GM19455 (cell line): ENCODE measurements at regions not wholly inside any gene's neighbourhood (a gene's known extent, or its start where the extent isn't known, plus 50 kb on each side); places are given as distances from the start of the nearest gene placed in this dataset.

Experiments
- ATAC-seq: cut with Tn5 transposase; IDR thresholded peaks from one replicate; pipeline ENCODE4 v1.9.1; 2021; ENCODE audit not compliant: unreplicated experiment

DNA sequence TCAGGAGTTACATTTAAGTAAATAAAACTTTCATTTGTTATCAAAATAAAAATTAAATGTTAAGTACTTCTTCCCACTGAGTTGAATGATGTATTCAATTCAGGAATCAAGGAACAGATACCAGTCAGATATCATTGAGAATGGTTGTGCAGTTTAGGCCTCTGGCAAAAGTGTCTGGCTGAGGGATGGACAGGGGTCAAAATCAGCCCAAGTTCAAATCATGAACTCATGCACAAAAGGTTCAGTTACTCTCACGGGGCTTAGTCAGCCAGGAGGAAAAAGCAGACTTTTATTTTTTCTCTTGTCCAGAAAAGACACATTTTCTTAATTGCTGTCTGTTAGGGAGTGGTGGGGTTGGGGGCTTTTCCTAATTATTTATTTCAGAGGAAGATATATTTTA is 166.3 kb downstream of the RASSF9 start:
- no peak for ATAC-seq

GRCh38 chr12:85672436-85672835 is 163.8 kb downstream of the RASSF9 start:
- no peak for ATAC-seq

GRCh38 chr12:85673921-85674420 is 162.2 kb downstream of the RASSF9 start:
- ATAC-seq, result no peak

GRCh38 chr12:85676816-85677749 is 159.1 kb downstream of the RASSF9 start:
- no peak for ATAC-seq

- ATAC-seq, result no peak
Observed at GRCh38 chr12:85679296-85679695, 156.9 kb downstream of the RASSF9 start.

DNA sequence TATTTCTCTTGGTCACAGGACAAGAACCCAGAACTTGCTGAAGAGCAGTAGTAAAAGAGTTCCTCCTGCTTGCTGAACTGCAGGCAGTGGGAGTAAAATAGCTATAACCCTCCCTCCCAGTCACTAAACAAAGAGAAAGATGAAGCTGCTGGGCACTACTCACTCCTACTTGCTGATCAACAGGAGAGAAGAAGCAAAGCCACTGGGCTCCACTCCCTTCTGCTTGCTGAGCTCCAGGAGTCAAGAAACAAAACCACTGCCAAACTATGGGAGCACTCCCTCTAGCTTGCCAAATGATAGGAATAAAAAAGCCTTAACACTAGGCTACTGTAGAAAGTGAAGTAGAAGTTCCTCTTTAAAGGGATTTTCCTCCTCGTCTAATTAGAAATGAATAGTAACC is 155.3 kb downstream of the RASSF9 start:
- ATAC-seq, result no peak

DNA sequence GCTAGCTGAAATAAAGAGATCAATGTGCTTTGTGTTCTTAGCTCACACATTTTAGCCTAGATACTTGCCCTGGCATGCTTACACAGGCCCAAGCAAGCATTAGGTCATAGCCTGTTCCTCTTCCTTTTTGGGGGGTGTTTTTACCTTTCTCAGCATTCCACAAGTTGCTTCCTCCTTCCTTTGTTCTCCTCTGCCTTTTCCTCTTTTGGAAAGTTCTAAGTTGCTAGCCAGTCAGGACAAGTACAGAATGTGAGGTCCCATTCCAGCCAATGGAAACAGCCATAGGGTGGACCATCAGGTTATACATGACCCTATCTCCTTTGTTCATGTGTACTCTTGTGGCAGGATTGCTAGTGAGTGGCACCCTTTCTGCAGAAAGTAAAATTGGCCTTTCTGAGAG is 154.9 kb downstream of the RASSF9 start:
- ATAC-seq, result no peak

DNA sequence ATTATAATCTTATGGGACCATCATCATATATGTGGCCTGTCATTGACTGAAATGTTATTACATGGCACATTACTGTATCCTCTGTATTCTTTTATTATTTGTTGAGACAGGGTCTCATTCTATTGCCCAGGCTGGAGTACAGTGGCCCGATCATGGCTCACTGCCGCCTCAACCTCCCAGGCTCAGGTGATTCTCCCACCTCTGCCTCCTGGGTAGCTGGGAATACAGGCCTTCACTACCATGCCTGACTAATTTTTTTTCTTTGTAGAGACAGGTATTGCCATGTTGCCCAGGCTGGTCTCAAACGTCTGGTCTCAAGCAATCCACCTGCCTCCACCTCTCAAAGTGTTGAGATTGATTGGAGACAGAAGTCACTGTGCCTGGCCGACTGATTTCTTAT is 153.2 kb downstream of the RASSF9 start:
- no peak for ATAC-seq

GRCh38 chr12:85688837-85689236 is 147.4 kb downstream of the RASSF9 start:
- no peak for ATAC-seq

DNA sequence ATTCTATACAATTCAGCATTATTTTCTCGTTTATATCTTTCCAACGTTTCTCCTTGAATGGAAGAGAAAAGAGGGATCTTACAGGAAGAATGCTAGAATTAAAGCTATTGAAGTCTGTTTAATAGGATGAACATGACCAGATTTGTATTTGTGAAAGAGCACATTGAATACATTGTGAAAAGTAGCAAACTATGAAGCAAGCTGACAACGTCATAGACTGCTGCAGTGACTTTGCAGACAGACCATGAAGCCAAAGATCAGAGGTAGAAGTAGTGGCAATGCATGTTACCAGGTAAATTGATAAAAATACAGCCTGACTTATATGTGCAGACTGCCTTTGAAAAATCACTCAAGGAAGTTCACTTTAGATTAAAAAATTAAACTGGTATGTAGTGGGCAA is 146.1 kb downstream of the RASSF9 start:
- no peak for ATAC-seq

- ATAC-seq, result no peak
Observed at GRCh38 chr12:85693093-85693665, 143.0 kb downstream of the RASSF9 start.

DNA sequence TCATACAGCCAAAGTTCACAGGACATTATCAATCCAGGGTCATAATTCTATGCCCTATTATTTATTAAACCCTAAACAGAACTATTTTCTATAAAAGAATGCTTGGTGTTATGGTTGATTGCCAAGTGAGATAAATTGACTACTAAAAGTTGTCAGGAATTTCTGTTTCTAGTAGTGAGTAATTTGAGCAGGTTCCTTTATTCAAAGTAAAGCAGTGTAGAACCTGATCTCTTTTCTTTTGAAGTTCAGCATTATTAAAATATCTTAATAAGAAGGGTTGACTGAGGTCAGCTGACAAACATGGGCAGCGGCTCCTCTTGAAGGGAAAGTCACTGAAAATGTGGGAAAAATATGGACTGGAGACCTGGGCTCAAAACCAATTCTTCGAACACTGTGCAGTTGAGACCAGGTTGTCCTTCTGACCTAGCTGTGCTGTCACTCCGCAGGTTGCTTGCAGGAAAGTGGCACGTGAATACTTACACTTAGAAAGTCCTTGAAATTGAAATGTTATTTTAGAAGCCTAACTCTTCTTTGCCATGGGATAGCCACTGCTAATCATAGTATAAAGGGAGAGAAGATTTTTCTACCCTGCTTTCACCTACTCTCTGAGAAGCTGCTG is 141.0 kb downstream of the RASSF9 start:
- no peak for ATAC-seq

- ATAC-seq, result no peak
Observed at GRCh38 chr12:85697003-85697402, 139.2 kb downstream of the RASSF9 start.

- ATAC-seq, result no peak
Observed at GRCh38 chr12:85698937-85699336, 137.3 kb downstream of the RASSF9 start.

GRCh38 chr12:85708775-85709174 is 127.4 kb downstream of the RASSF9 start:
- ATAC-seq, result no peak

GRCh38 chr12:85711735-85712390 is 124.3 kb downstream of the RASSF9 start:
- ATAC-seq, result no peak

DNA sequence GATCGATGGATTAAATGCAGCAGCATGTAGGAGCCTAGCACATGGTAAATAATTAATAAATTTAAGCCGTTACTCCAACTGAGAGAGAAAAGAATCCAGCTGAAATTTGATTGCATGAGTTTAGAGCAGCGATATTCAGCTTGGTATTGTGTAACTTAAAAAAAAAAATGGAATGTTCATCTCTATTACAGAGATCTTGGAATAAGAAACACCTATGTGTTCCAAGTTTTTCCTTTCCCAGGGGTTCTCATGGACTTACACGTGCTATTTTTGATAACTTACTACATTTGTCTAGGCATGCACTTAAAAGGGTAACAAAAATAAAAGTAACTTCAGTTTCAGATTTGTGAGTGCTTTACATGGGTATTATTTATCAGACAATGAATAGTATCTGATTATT is 122.8 kb downstream of the RASSF9 start:
- ATAC-seq, result no peak

GRCh38 chr12:85714425-85714824 is 121.8 kb downstream of the RASSF9 start:
- no peak for ATAC-seq

DNA sequence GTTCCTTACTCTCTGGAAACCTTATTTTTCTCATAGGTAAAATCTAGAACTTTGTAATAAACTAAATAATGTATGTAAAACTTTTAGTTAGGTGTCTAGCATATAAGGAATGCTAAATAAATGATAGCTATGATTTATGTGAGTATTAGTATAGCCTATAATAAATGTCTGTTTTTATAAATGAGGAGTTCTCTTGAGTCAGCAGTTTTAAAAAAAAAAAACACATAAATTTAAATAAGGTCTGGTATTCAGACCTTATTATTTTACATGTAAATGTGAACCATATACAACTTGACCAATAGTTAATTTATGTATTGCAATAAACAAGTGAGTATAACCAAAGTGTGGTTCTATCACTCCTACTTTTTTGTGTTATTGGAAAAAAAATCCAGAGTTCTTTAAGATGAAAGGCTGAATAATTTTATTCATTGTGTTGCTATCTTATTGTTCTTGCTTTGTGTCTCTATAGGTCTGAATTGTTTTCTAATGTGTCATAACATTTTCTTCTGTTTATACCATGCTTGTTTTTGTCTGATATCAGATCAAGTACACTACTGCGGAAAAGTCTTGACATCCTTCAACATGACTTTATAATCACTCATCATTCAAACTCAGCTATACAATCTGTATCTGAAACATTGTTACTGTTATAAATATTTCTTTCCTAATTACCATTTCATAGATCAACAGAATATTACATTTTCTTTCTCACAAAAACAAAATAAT is 115.7 kb downstream of the RASSF9 start:
- ATAC-seq, result no peak

DNA sequence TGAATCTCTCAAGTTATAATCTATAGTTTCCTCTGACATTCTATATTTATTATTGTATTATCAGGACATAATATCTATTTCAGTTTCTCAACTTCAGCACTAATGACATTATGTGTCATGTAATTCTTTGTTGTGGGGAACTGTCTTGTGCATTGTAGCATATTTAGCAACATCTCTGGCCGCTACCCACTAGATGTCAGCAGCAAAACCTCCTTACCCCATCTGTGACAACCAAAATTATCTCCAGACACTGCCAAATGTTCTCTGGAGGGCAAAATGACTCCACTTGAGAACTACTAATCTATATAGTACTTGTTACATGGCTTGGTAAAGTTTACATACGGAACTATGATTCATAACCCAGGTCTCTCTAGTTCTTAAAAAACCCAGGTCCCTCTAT is 110.2 kb downstream of the RASSF9 start:
- no peak for ATAC-seq
